Activated T-cell treated with anti-CD3 and anti-CD28 coated beads, Interleukin-2, amount 50 U/mL, for 72 hours (primary cell): ENCODE measurements at regions not wholly inside any gene's neighbourhood (a gene's known extent, or its start where the extent isn't known, plus 50 kb on each side); places are given as distances from the start of the nearest gene placed in this dataset.

Experiments
- ATAC-seq, 2 donors: fragments of 150-1000 bp; cut with Tn5 transposase; replicated peaks in 1 of 2; 2 replicates each; pipeline ENCODE4 v1.10.0; 2021; ENCODE audit warnings: moderate library complexity in 2 of 2, mild to moderate bottlenecking in 1 of 2
- DNase-seq, 2 donors: peaks; one replicate each; pipeline ENCODE4 v3.0.0; 2021 to 2022; ENCODE audit warnings: mixed read lengths in 1 of 2
- H3K27ac Mint-ChIP-seq: one replicate; pipeline ENCODE4 v1.8.0; 2022; ENCODE audit warnings: mild to moderate bottlenecking, moderate library complexity, mixed read lengths
- H3K27me3 Mint-ChIP-seq: one replicate; pipeline ENCODE4 v1.8.0; 2022; ENCODE audit warnings: low read depth, mixed read lengths
- H3K36me3 Mint-ChIP-seq, 2 donors: one replicate each; pipeline ENCODE4 v1.8.0; 2022; ENCODE audit warnings: mixed read lengths in 2 of 2, mild to moderate bottlenecking in 1 of 2; ENCODE audit not compliant: insufficient read depth in 2 of 2
- H3K4me1 Mint-ChIP-seq: one replicate; pipeline ENCODE4 v1.8.0; 2022; ENCODE audit warnings: low read depth, mixed read lengths
- H3K4me3 Mint-ChIP-seq, 2 donors: one replicate each; pipeline ENCODE4 v1.8.0; 2022; ENCODE audit warnings: mild to moderate bottlenecking in 2 of 2, mixed read lengths in 2 of 2, moderate library complexity in 2 of 2
- H3K9me3 Mint-ChIP-seq, 2 donors: one replicate each; pipeline ENCODE4 v1.8.0; 2022; ENCODE audit warnings: mixed read lengths in 2 of 2

- no peaks in the 10 kb centered on the region for H3K4me1 Mint-ChIP-seq
- no peak overlapping the region for H3K27ac Mint-ChIP-seq
- H3K4me3 Mint-ChIP-seq, result no peak overlapping the region
- H3K27me3 Mint-ChIP-seq, result no peaks in the 10 kb centered on the region
- DNase-seq (no peak), ATAC-seq (no peak)
- H3K36me3 Mint-ChIP-seq, result peaks cover 0 to 1% of the 10 kb centered on the region in 2 donors
- peaks cover 6 to 8% of the 10 kb centered on the region in 2 donors for H3K9me3 Mint-ChIP-seq
These were observed 834.0 kb downstream of the DACH1 start for GRCh38 chr13:71033026-71033425.

DNA sequence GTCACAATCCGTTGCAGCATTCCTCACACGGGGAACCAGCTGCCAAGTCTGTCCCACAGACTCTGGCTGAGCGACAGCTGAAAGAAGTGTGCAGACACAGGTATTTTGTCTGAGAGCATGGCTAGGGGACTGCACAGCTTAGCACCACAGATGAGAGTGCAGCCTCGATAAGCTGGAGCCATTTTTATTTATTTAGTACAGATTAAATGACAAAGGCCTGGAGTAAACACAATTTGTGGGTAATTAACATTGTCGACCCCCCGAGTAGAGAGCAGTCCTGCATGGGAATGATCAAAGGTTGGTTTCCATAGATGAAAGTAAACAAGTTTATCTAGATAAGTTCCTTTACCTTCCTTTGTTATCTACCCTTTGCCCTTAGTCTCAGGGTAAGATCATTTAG is 836.2 kb downstream of the DACH1 start:
- no peak overlapping the region for H3K4me3 Mint-ChIP-seq

DNA sequence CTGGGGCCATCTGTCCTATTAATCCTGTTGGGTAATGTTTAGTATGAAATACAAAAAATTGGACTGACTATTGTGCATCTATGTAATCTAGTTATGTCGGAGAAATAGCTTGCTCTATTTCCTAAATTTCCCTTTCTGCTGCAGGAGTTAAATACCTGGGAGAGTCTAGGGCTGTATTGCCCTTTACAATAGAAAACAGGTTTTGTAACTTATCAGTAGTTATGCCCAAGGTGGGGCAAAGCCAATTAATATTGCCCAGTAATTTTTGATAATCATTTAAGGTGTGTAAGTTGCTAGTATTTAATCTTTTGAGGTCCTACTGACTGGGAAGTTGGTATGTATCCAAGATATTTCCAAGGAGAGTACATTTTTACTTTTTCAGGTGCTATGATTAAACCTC is 838.1 kb downstream of the DACH1 start:
- ATAC-seq (no peak), DNase-seq (no peak)
- peaks cover 0 to 1% of the 10 kb centered on the region in 2 donors for H3K36me3 Mint-ChIP-seq
- H3K27ac Mint-ChIP-seq, result no peak overlapping the region
- peaks cover 4 to 7% of the 10 kb centered on the region in 2 donors for H3K9me3 Mint-ChIP-seq
- no peaks in the 10 kb centered on the region for H3K27me3 Mint-ChIP-seq
- no peaks in the 10 kb centered on the region for H3K4me1 Mint-ChIP-seq
- H3K4me3 Mint-ChIP-seq, result no peak overlapping the region

More for the DNA sequence above, 836.2 kb downstream of the DACH1 start:
- Mint-ChIP-seq H3K4me1 (no peaks in the 10 kb centered on the region), H3K9me3 (peaks cover 4 to 11% of the 10 kb centered on the region in 2 donors), H3K27ac (no peak overlapping the region), H3K36me3 (peaks cover 0 to 1% of the 10 kb centered on the region in 2 donors), H3K27me3 (no peaks in the 10 kb centered on the region)
- no peak for ATAC-seq
- no peak for DNase-seq

- Mint-ChIP-seq H3K27me3 (no peaks in the 10 kb centered on the region), H3K27ac (no peak overlapping the region), H3K9me3 (peaks cover 4 to 6% of the 10 kb centered on the region in 2 donors), H3K36me3 (peaks cover 0 to 1% of the 10 kb centered on the region in 2 donors), H3K4me3 (no peak overlapping the region), H3K4me1 (no peaks in the 10 kb centered on the region)
- DNase-seq, result no peak
- ATAC-seq, result no peak
These were observed 845.1 kb downstream of the DACH1 start for GRCh38 chr13:71021825-71022422.

GRCh38 chr13:71018995-71019394 is 848.0 kb downstream of the DACH1 start:
- peaks cover 0 to 4% of the 10 kb centered on the region in 2 donors for H3K9me3 Mint-ChIP-seq
- H3K36me3 Mint-ChIP-seq, result peaks cover 0 to 1% of the 10 kb centered on the region in 2 donors
- H3K4me1 Mint-ChIP-seq, result no peaks in the 10 kb centered on the region
- H3K27me3 Mint-ChIP-seq, result no peaks in the 10 kb centered on the region
- H3K27ac Mint-ChIP-seq, result no peak overlapping the region
- DNase-seq, result no peak
- ATAC-seq, result no peak
- H3K4me3 Mint-ChIP-seq, result no peak overlapping the region

DNA sequence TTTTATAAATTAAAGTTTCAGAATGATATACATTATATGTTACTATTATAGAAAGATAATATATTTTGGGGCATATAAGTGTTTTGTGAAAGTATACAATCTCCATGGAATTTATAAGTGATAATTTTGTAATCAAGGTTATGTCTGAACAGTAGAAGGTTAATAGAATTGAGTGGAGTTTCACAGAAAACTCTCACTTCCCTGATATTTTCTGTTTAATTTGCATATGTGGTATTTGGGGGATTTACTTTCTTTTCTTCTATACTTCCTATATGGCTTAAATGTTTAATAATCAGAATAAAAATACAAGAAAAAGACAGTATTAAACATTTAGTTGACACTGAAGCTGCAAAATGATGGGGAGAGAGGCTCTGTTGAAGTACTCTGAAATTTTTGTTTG is 848.5 kb downstream of the DACH1 start:
- ATAC-seq, result no peak

GRCh38 chr13:71017607-71018006 is 849.4 kb downstream of the DACH1 start:
- Mint-ChIP-seq H3K4me1 (no peaks in the 10 kb centered on the region), H3K9me3 (peaks cover 0 to 2% of the 10 kb centered on the region in 2 donors), H3K27me3 (no peaks in the 10 kb centered on the region), H3K4me3 (no peak overlapping the region), H3K27ac (no peak overlapping the region), H3K36me3 (no peaks in the 10 kb centered on the region)
- ATAC-seq, result no peak
- no peak for DNase-seq

More for the DNA sequence above, 848.5 kb downstream of the DACH1 start:
- no peak for DNase-seq
- Mint-ChIP-seq H3K4me1 (no peaks in the 10 kb centered on the region), H3K4me3 (no peak overlapping the region), H3K36me3 (no peaks in the 10 kb centered on the region), H3K27ac (no peak overlapping the region), H3K9me3 (peaks cover 0 to 4% of the 10 kb centered on the region in 2 donors), H3K27me3 (no peaks in the 10 kb centered on the region)

GRCh38 chr13:71015516-71015915 is 851.5 kb downstream of the DACH1 start:
- Mint-ChIP-seq H3K4me3 (no peak overlapping the region), H3K27ac (no peak overlapping the region), H3K4me1 (no peaks in the 10 kb centered on the region), H3K27me3 (no peaks in the 10 kb centered on the region), H3K36me3 (no peaks in the 10 kb centered on the region), H3K9me3 (no peaks in the 10 kb centered on the region)
- ATAC-seq (no peak), DNase-seq (no peak)

- H3K4me1 Mint-ChIP-seq, result no peaks in the 10 kb centered on the region
- no peak overlapping the region for H3K27ac Mint-ChIP-seq
- no peaks in the 10 kb centered on the region for H3K36me3 Mint-ChIP-seq
- no peaks in the 10 kb centered on the region for H3K27me3 Mint-ChIP-seq
- no peak overlapping the region for H3K4me3 Mint-ChIP-seq
- DNase-seq (no peak), ATAC-seq (no peak)
- H3K9me3 Mint-ChIP-seq, result no peaks in the 10 kb centered on the region
These were observed 852.0 kb downstream of the DACH1 start for GRCh38 chr13:71015021-71015420.

- H3K27me3 Mint-ChIP-seq, result no peaks in the 10 kb centered on the region
- no peak overlapping the region for H3K27ac Mint-ChIP-seq
- DNase-seq (no peak), ATAC-seq (no peak)
- peaks cover 0 to 2% of the 10 kb centered on the region in 2 donors for H3K9me3 Mint-ChIP-seq
- H3K4me1 Mint-ChIP-seq, result no peaks in the 10 kb centered on the region
- H3K4me3 Mint-ChIP-seq, result no peak overlapping the region
- no peaks in the 10 kb centered on the region for H3K36me3 Mint-ChIP-seq
These were observed 861.1 kb downstream of the DACH1 start for GRCh38 chr13:71005919-71006318.

DNA sequence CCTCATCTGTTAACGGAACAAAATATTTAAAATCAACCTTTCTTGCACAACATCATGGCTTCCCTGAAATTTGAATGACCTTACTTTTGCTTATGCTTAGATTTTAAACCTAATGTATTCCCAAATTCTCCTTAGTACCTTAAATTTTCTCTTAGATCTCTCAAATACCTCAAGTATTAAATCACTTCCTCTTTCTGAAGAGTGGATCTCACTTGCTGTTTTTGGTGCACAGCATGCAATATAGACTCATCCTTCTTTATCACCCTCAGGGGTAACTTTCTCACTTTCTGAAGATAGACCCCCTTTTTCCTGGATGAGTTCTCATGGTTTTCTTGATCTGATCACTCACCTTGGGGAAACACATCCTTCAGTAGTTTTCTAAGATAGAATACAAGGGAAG is 871.7 kb downstream of the DACH1 start:
- Mint-ChIP-seq H3K27ac (no peak overlapping the region), H3K9me3 (peaks cover 0 to 5% of the 10 kb centered on the region in 2 donors), H3K4me1 (no peaks in the 10 kb centered on the region), H3K27me3 (no peaks in the 10 kb centered on the region), H3K36me3 (no peaks in the 10 kb centered on the region), H3K4me3 (no peak overlapping the region)
- no peak for DNase-seq
- no peak for ATAC-seq

GRCh38 chr13:70994191-70994590 is 872.8 kb downstream of the DACH1 start:
- Mint-ChIP-seq H3K4me1 (no peaks in the 10 kb centered on the region), H3K27me3 (no peaks in the 10 kb centered on the region)
- no peak for ATAC-seq

DNA sequence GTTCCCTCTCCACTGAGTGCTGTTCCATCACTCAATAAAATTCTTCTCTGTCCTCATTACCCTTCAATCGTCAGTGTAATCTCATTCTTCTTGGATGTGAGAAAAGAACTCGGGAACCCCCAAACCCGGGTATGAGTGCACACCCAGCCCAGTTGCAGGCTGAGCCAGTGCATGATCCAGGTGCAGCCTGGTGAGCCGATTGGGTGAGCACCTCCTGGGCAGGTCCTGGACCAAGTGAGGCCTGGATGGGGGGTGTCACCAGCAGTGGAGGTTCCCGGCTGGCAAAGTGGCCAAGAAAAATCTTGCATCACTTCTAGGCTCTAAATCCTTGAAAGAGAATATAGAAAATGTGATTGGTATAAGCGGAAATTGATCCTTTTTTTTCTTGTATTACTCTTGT is 878.8 kb upstream of the KLHL1 start:
- H3K4me3 Mint-ChIP-seq, result no peak overlapping the region
- ATAC-seq (no peak), DNase-seq (no peak)
- no peaks in the 10 kb centered on the region for H3K36me3 Mint-ChIP-seq
- H3K4me1 Mint-ChIP-seq, result no peaks in the 10 kb centered on the region
- no peaks in the 10 kb centered on the region for H3K9me3 Mint-ChIP-seq
- H3K27ac Mint-ChIP-seq, result no peak overlapping the region
- H3K27me3 Mint-ChIP-seq, result no peaks in the 10 kb centered on the region

More at GRCh38 chr13:70994191-70994590, 872.8 kb downstream of the DACH1 start:
- Mint-ChIP-seq H3K27ac (no peak overlapping the region), H3K36me3 (no peaks in the 10 kb centered on the region), H3K9me3 (peaks cover 0 to 2% of the 10 kb centered on the region in 2 donors), H3K4me3 (no peak overlapping the region)
- DNase-seq, result no peak

DNA sequence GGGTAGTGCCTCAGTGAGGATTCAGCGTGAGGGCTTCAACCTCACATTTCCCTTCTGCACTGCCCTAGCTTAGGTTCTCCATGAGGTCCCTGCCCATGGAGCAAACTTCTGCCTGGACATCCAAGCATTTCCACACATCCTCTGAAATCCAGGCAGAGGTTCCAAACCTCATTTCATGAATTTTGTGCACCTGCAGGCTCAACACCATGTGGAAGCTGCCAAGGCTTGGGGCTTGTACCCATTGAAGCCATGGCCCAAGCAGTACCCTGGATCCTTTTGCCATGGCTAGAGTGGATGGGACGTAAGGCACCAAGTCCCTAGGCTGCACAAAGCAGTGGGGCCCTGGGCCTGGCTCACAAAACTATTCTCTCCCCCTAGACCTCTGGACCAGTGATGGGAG is 877.1 kb upstream of the KLHL1 start:
- H3K27me3 Mint-ChIP-seq, result no peaks in the 10 kb centered on the region
- DNase-seq, result no peak
- ATAC-seq, result no peak
- no peak overlapping the region for H3K4me3 Mint-ChIP-seq
- H3K27ac Mint-ChIP-seq, result no peak overlapping the region
- peaks cover 2 to 4% of the 10 kb centered on the region in 2 donors for H3K9me3 Mint-ChIP-seq
- no peaks in the 10 kb centered on the region for H3K36me3 Mint-ChIP-seq
- no peaks in the 10 kb centered on the region for H3K4me1 Mint-ChIP-seq
